HEK293 (cell line): ENCODE measurements at regions not wholly inside any gene's neighbourhood (a gene's known extent, or its start where the extent isn't known, plus 50 kb on each side); places are given as distances from the start of the nearest gene placed in this dataset.

Experiments
- ATF2 ChIP-seq: fragments of 450-650 bp; formaldehyde crosslinking; IDR thresholded peaks from 2 replicates; pipeline ENCODE4 v1.5.1; 2016; ENCODE audit warnings: missing biosample characterization, missing genetic modification characterization, low read depth
- GLIS1 ChIP-seq: fragments of 450-650 bp; formaldehyde crosslinking; IDR thresholded peaks from 2 replicates; pipeline ENCODE4 v1.5.1; 2016; ENCODE audit warnings: missing biosample characterization, missing genetic modification characterization
- IKZF3 ChIP-seq: fragments of 450-650 bp; IDR thresholded peaks from 2 replicates; pipeline ENCODE4 v1.5.0; 2018; ENCODE audit warnings: missing biosample characterization, mild to moderate bottlenecking, missing genetic modification characterization, moderate library complexity
- PATZ1 ChIP-seq: fragments of 450-650 bp; formaldehyde crosslinking; IDR thresholded peaks from 2 replicates; pipeline ENCODE4 v1.5.1; 2016; ENCODE audit warnings: missing biosample characterization, missing genetic modification characterization
- TSHZ1 ChIP-seq: fragments of 450-650 bp; formaldehyde crosslinking; IDR thresholded peaks from 2 replicates; pipeline ENCODE4 v1.5.1; 2016; ENCODE audit warnings: missing biosample characterization, missing genetic modification characterization, borderline replicate concordance
- ZEB2 ChIP-seq: fragments of 450-650 bp; formaldehyde crosslinking; IDR thresholded peaks from 2 replicates; pipeline ENCODE4 v1.5.1; 2016; ENCODE audit warnings: missing biosample characterization, missing genetic modification characterization
- ZNF18 ChIP-seq: fragments of 450-650 bp; formaldehyde crosslinking; IDR thresholded peaks from 2 replicates; pipeline ENCODE4 v1.5.1; 2016; ENCODE audit warnings: missing biosample characterization, missing genetic modification characterization
- ZNF24 ChIP-seq: fragments of 450-650 bp; formaldehyde crosslinking; IDR thresholded peaks from 2 replicates; pipeline ENCODE4 v1.5.1; 2016; ENCODE audit warnings: missing biosample characterization, missing genetic modification characterization
- ZNF280C ChIP-seq: fragments of 450-650 bp; formaldehyde crosslinking; IDR thresholded peaks from 2 replicates; pipeline ENCODE4 v1.5.1; 2016; ENCODE audit warnings: missing biosample characterization, missing genetic modification characterization
- ZNF324 ChIP-seq: fragments of 450-650 bp; formaldehyde crosslinking; IDR thresholded peaks from 2 replicates; pipeline ENCODE4 v1.5.1; 2016; ENCODE audit warnings: missing biosample characterization, missing genetic modification characterization
- ZNF366 ChIP-seq: fragments of 450-650 bp; formaldehyde crosslinking; conservative IDR thresholded peaks from 2 replicates; pipeline ENCODE4 v1.5.1; 2016; ENCODE audit warnings: missing biosample characterization, missing genetic modification characterization
- ZNF398 ChIP-seq: fragments of 450-650 bp; formaldehyde crosslinking; IDR thresholded peaks from 2 replicates; pipeline ENCODE4 v1.5.1; 2017; ENCODE audit warnings: missing biosample characterization, missing genetic modification characterization
- ZNF513 ChIP-seq: fragments of 450-650 bp; IDR thresholded peaks from 2 replicates; pipeline ENCODE4 v1.5.1; 2018; ENCODE audit warnings: missing biosample characterization, missing genetic modification characterization
- ZNF560 ChIP-seq: fragments of 450-650 bp; formaldehyde crosslinking; IDR thresholded peaks from 2 replicates; pipeline ENCODE4 v1.5.1; 2017; ENCODE audit warnings: missing biosample characterization, missing genetic modification characterization, borderline replicate concordance
- ZNF596 ChIP-seq: fragments of 450-650 bp; IDR thresholded peaks from 2 replicates; pipeline ENCODE4 v1.5.0; 2018; ENCODE audit warnings: missing biosample characterization, mild to moderate bottlenecking, missing genetic modification characterization, moderate library complexity
- ZNF639 ChIP-seq: fragments of 450-650 bp; formaldehyde crosslinking; IDR thresholded peaks from 2 replicates; pipeline ENCODE4 v1.5.1; 2016; ENCODE audit warnings: missing biosample characterization, missing genetic modification characterization
- ZNF660 ChIP-seq: fragments of 450-650 bp; IDR thresholded peaks from 2 replicates; pipeline ENCODE4 v1.5.1; 2018; ENCODE audit warnings: missing biosample characterization, mild to moderate bottlenecking, missing genetic modification characterization
- ZNF670 ChIP-seq: fragments of 450-650 bp; formaldehyde crosslinking; IDR thresholded peaks from 2 replicates; pipeline ENCODE4 v1.5.1; 2016; ENCODE audit warnings: missing biosample characterization, missing genetic modification characterization, low read depth
- ZNF704 ChIP-seq: fragments of 450-650 bp; formaldehyde crosslinking; IDR thresholded peaks from 2 replicates; pipeline ENCODE4 v1.5.1; 2016; ENCODE audit warnings: missing biosample characterization, missing genetic modification characterization
- ZNF843 ChIP-seq: fragments of 450-650 bp; formaldehyde crosslinking; IDR thresholded peaks from 2 replicates; pipeline ENCODE4 v1.5.1; 2016; ENCODE audit warnings: missing biosample characterization, missing genetic modification characterization

GRCh38 chr3:182364723-182365650 is 428.3 kb upstream of the ATP11B start (continued):
- TF ChIP-seq TSHZ1, result peak; percentile 98
- TF ChIP-seq ZNF560 (tag by site-specific recombination), result no peak
- no peak; the same call in 1 of the 2 replicates for TF ChIP-seq ZNF324 (tag by site-specific recombination)
- TF ChIP-seq ZNF18 (tag by site-specific recombination), result peak; percentile 69
- TF ChIP-seq ZNF660, result peak; percentile 97
- no peak for TF ChIP-seq ZNF670 (tag by site-specific recombination)
- peak; percentile 97 for TF ChIP-seq ZEB2 (tag by site-specific recombination)
- peak; percentile 96 for TF ChIP-seq ZNF639 (tag by site-specific recombination)
- peak; percentile 44; the same call in 1 of the 2 replicates for TF ChIP-seq ZNF596 (tag by site-specific recombination)
- peak; percentile 27; the same call in 1 of the 2 replicates for TF ChIP-seq PATZ1
- no peak for TF ChIP-seq ZNF280C
- TF ChIP-seq ZNF513 (tag by site-specific recombination), result no peak
- TF ChIP-seq ZNF398 (tag by site-specific recombination), result peak; percentile 48
- TF ChIP-seq ZNF366, result peak; percentile 86
- TF ChIP-seq ATF2 (tag by site-specific recombination), result 0 out of 2 replicates have a peak, but pooled peaks have one; percentile 26
- TF ChIP-seq ZNF24 (tag by site-specific recombination), result peak; percentile 94
- no peak for TF ChIP-seq ZNF704 (tag by site-specific recombination)
- peak; percentile 82 for TF ChIP-seq GLIS1
- peak; percentile 89 for TF ChIP-seq IKZF3 (tag by site-specific recombination)
- peak; percentile 99 for TF ChIP-seq ZNF843
